PFSK-1 (cell line): ENCODE measurements at regions not wholly inside any gene's neighbourhood (a gene's known extent, or its start where the extent isn't known, plus 50 kb on each side); places are given as distances from the start of the nearest gene placed in this dataset.

Experiments
- FOXP2 ChIP-seq: optimal IDR thresholded peaks from 2 replicates; pipeline ENCODE3; 2011; ENCODE audit warnings: borderline replicate concordance, control low read depth, inconsistent platforms; ENCODE audit not compliant: insufficient read depth; ENCODE audit errors: extremely low read length, extremely low read depth
- POLR2AphosphoS5 ChIP-seq: IDR thresholded peaks from 2 replicates; pipeline ENCODE4 v1.6.1; 2012; ENCODE audit warnings: low read depth, mild to moderate bottlenecking, control low read depth, low read length, moderate library complexity
- REST ChIP-seq, 2 experiments: IDR thresholded peaks; 2 replicates each; pipeline versions ENCODE4 v1.6.1 to v1.8.0; 2011 to 2012; ENCODE audit warnings: low read depth in 2 of 2, low read length in 2 of 2, control low read depth in 1 of 2, inconsistent platforms in 1 of 2, mild to moderate bottlenecking in 1 of 2, moderate library complexity in 1 of 2; ENCODE audit not compliant: insufficient read depth in 1 of 2
- SIN3A ChIP-seq: IDR thresholded peaks from 2 replicates; pipeline ENCODE4 v1.6.1; 2012; ENCODE audit warnings: mild to moderate bottlenecking, low read length, moderate library complexity, borderline replicate concordance; ENCODE audit not compliant: insufficient read depth
- TAF1 ChIP-seq: IDR thresholded peaks from 2 replicates; pipeline ENCODE4 v1.6.1; 2012; ENCODE audit warnings: low read length, control low read depth, borderline replicate concordance; ENCODE audit not compliant: insufficient read depth

GRCh38 chr10:46232666-46233065, 54.1 kb upstream of the ANTXRL start:
- TF ChIP-seq REST (IDR thresholded peaks at IDR 0.05; ENCODE audit: insufficient read depth in 1 of 2, low read depth in 2 of 2, low read length in 2 of 2) (no peak), FOXP2 (no peak), SIN3A (no peak), TAF1 (no peak), POLR2AphosphoS5 (no peak)

GRCh38 chr10:46233181-46233580, 53.6 kb upstream of the ANTXRL start:
- TF ChIP-seq SIN3A (no peak), REST (IDR thresholded peaks at IDR 0.05; ENCODE audit: insufficient read depth in 1 of 2, low read depth in 2 of 2, low read length in 2 of 2) (no peak), FOXP2 (no peak), POLR2AphosphoS5 (no peak), TAF1 (no peak)

- TF ChIP-seq FOXP2 (no peak), POLR2AphosphoS5 (no peak), REST (IDR thresholded peaks at IDR 0.05; ENCODE audit: insufficient read depth in 1 of 2, low read depth in 2 of 2, low read length in 2 of 2) (no peak), TAF1 (no peak), SIN3A (no peak)
These were observed 52.8 kb upstream of the ANTXRL start for GRCh38 chr10:46234026-46234425.

GRCh38 chr10:46234431-46235060, 52.3 kb upstream of the ANTXRL start:
- TF ChIP-seq POLR2AphosphoS5 (no peak), TAF1 (no peak), SIN3A (no peak), FOXP2 (no peak), REST (IDR thresholded peaks at IDR 0.05; ENCODE audit: insufficient read depth in 1 of 2, low read depth in 2 of 2, low read length in 2 of 2) (no peak)
